VCaP (cell line): ENCODE measurements at regions not wholly inside any gene's neighbourhood (a gene's known extent, or its start where the extent isn't known, plus 50 kb on each side); places are given as distances from the start of the nearest gene placed in this dataset.
A peak's percentile ranks its signal among the peaks of the same experiment; 100 is the strongest.

Experiments used
- H3K27ac ChIP-seq: fragments of 450-650 bp; 2 replicates; pipeline ENCODE4 v1.5.1; 2017
- CTCF ChIP-seq: fragments of 450-650 bp; conservative IDR thresholded peaks from 2 replicates; pipeline ENCODE4 v1.5.1; 2017; ENCODE audit warnings: mild to moderate bottlenecking, moderate library complexity

GRCh38 chr6:120410586-120410985, 923.7 kb downstream of the TBC1D32 start:
- no peak for TF ChIP-seq CTCF
- H3K27ac ChIP-seq, result no peak overlapping the region

GRCh38 chr6:120407696-120408095, 926.6 kb downstream of the TBC1D32 start:
- TF ChIP-seq CTCF, result no peak
- H3K27ac ChIP-seq, result no peak overlapping the region

- H3K27ac ChIP-seq, result no peak overlapping the region
- TF ChIP-seq CTCF, result peak; percentile 60
These were observed 928.3 kb downstream of the TBC1D32 start for GRCh38 chr6:120405947-120406346.

GRCh38 chr6:120395784-120396183, 938.5 kb downstream of the TBC1D32 start:
- no peak for TF ChIP-seq CTCF
- H3K27ac ChIP-seq, result no peak overlapping the region

GRCh38 chr6:120395330-120395729, 939.0 kb downstream of the TBC1D32 start:
- TF ChIP-seq CTCF, result no peak

GRCh38 chr6:120392941-120393340, 941.3 kb downstream of the TBC1D32 start:
- no peak for TF ChIP-seq CTCF
- H3K27ac ChIP-seq, result no peak overlapping the region

More at GRCh38 chr6:120395330-120395729, 939.0 kb downstream of the TBC1D32 start:
- no peak overlapping the region for H3K27ac ChIP-seq

GRCh38 chr6:120384671-120385070, 949.6 kb downstream of the TBC1D32 start:
- no peak for TF ChIP-seq CTCF
- no peak overlapping the region for H3K27ac ChIP-seq

GRCh38 chr6:120383681-120384080, 950.6 kb downstream of the TBC1D32 start:
- no peak overlapping the region for H3K27ac ChIP-seq
- no peak for TF ChIP-seq CTCF
